ENCODE measurements at regions not wholly inside any gene's neighbourhood (a gene's known extent, or its start where the extent isn't known, plus 50 kb on each side); places are given as distances from the start of the nearest gene placed in this dataset.

- Histone ChIP-seq H3K18ac (ENCODE audit: low read length) (no peak overlapping the region), H3K27me3 (ENCODE audit: insufficient read depth, low read length) (no peaks in the 10 kb centered on the region), H4K91ac (ENCODE audit: low read depth, low read length) (no peak overlapping the region), H4K8ac (ENCODE audit: low read depth, low read length) (no peak overlapping the region), H3K27ac (ENCODE audit: low read depth, low read length) (no peak overlapping the region), H3K4ac (ENCODE audit: low read depth, low read length) (no peak overlapping the region), H3K79me1 (ENCODE audit: low read length) (no peaks in the 10 kb centered on the region), H3K79me2 (ENCODE audit: control insufficient read depth, insufficient read depth, low read length, poor library complexity) (no peaks in the 10 kb centered on the region), H2BK120ac (ENCODE audit: insufficient read depth, low read length, poor library complexity) (no peak overlapping the region), H3K4me2 (ENCODE audit: low read length) (no peak overlapping the region), H2AFZ (ENCODE audit: insufficient read depth, low read length, poor library complexity) (no peak overlapping the region), H2AK5ac (ENCODE audit: low read length) (no peak overlapping the region), H3K9ac (ENCODE audit: low read length) (no peak overlapping the region), H3K4me3 (ENCODE audit: low read depth, low read length) (no peak overlapping the region), H3K36me3 (ENCODE audit: control insufficient read depth in 1 of 2, insufficient read depth in 2 of 2, low read length in 2 of 2) (no peaks in the 10 kb centered on the region), H3K9me3 (ENCODE audit: insufficient read depth, low read depth, low read length) (no peaks in the 10 kb centered on the region), H3K4me1 (ENCODE audit: control insufficient read depth in 1 of 2, insufficient read depth in 2 of 2, low read length in 2 of 2) (peaks cover 4 to 11% of the 10 kb centered on the region in 2 experiments), H2BK5ac (ENCODE audit: low read depth, low read length, poor library complexity) (no peak overlapping the region), H3K14ac (ENCODE audit: low read length) (no peak overlapping the region), H3K23ac (ENCODE audit: low read length) (no peak overlapping the region), H2BK12ac (ENCODE audit: low read length) (no peak overlapping the region), H4K12ac (ENCODE audit: low read depth, low read length) (no peak overlapping the region)
- no peak for DNase-seq
- no CpG with 5 or more reads among the region's 2 CpGs for WGBS (ENCODE audit: extremely low coverage, insufficient coverage, insufficient read length)
Measured at GRCh38 chr9:108275906-108276305, 579.9 kb downstream of the ACTL7B start.

- H3K14ac ChIP-seq (ENCODE audit: low read length), result no peak overlapping the region
- H4K12ac ChIP-seq (ENCODE audit: low read depth, low read length), result no peak overlapping the region
- no peak overlapping the region for H4K8ac ChIP-seq (ENCODE audit: low read depth, low read length)
- no peak overlapping the region for H2BK120ac ChIP-seq (ENCODE audit: insufficient read depth, low read length, poor library complexity)
- no peak overlapping the region for H3K4me3 ChIP-seq (ENCODE audit: low read depth, low read length)
- H2AK5ac ChIP-seq (ENCODE audit: low read length), result no peak overlapping the region
- H3K23ac ChIP-seq (ENCODE audit: low read length), result no peak overlapping the region
- no peaks in the 10 kb centered on the region for H3K79me1 ChIP-seq (ENCODE audit: low read length)
- H3K9ac ChIP-seq (ENCODE audit: low read length), result no peak overlapping the region
- no peak overlapping the region for H2AFZ ChIP-seq (ENCODE audit: insufficient read depth, low read length, poor library complexity)
- no peak overlapping the region for H3K27ac ChIP-seq (ENCODE audit: low read depth, low read length)
- H3K27me3 ChIP-seq (ENCODE audit: insufficient read depth, low read length), result no peaks in the 10 kb centered on the region
- no peak overlapping the region for H3K18ac ChIP-seq (ENCODE audit: low read length)
- no CpG with 5 or more reads among the region's 5 CpGs for WGBS (ENCODE audit: extremely low coverage, insufficient coverage, insufficient read length)
- DNase-seq, result peak in 1 of 2 donors; percentile 68
- no peak overlapping the region for H2BK5ac ChIP-seq (ENCODE audit: low read depth, low read length, poor library complexity)
- no peaks in the 10 kb centered on the region for H3K79me2 ChIP-seq (ENCODE audit: control insufficient read depth, insufficient read depth, low read length, poor library complexity)
- no peaks in the 10 kb centered on the region for H3K9me3 ChIP-seq (ENCODE audit: insufficient read depth, low read depth, low read length)
- no peak overlapping the region for H2BK12ac ChIP-seq (ENCODE audit: low read length)
- no peaks in the 10 kb centered on the region for H3K36me3 ChIP-seq (ENCODE audit: control insufficient read depth in 1 of 2, insufficient read depth in 2 of 2, low read length in 2 of 2)
- H4K91ac ChIP-seq (ENCODE audit: low read depth, low read length), result no peak overlapping the region
- H3K4me1 ChIP-seq (ENCODE audit: control insufficient read depth in 1 of 2, insufficient read depth in 2 of 2, low read length in 2 of 2), result peaks cover 4 to 16% of the 10 kb centered on the region in 2 experiments
- H3K4ac ChIP-seq (ENCODE audit: low read depth, low read length), result no peak overlapping the region
- no peak overlapping the region for H3K4me2 ChIP-seq (ENCODE audit: low read length)
Measured at GRCh38 chr9:108274971-108275370, 580.8 kb downstream of the ACTL7B start.

GRCh38 chr9:108273988-108274387 is 581.8 kb downstream of the ACTL7B start:
- Histone ChIP-seq H3K4me2 (ENCODE audit: low read length) (no peak overlapping the region), H3K4me3 (ENCODE audit: low read depth, low read length) (no peak overlapping the region), H2BK120ac (ENCODE audit: insufficient read depth, low read length, poor library complexity) (no peak overlapping the region), H3K9me3 (ENCODE audit: insufficient read depth, low read depth, low read length) (no peaks in the 10 kb centered on the region), H4K8ac (ENCODE audit: low read depth, low read length) (no peak overlapping the region), H3K23ac (ENCODE audit: low read length) (no peak overlapping the region), H3K79me1 (ENCODE audit: low read length) (no peaks in the 10 kb centered on the region), H3K36me3 (ENCODE audit: control insufficient read depth in 1 of 2, insufficient read depth in 2 of 2, low read length in 2 of 2) (no peaks in the 10 kb centered on the region), H3K4ac (ENCODE audit: low read depth, low read length) (no peak overlapping the region), H4K91ac (ENCODE audit: low read depth, low read length) (no peak overlapping the region), H2AFZ (ENCODE audit: insufficient read depth, low read length, poor library complexity) (no peak overlapping the region), H3K9ac (ENCODE audit: low read length) (no peak overlapping the region), H3K18ac (ENCODE audit: low read length) (no peak overlapping the region), H4K12ac (ENCODE audit: low read depth, low read length) (no peak overlapping the region), H2AK5ac (ENCODE audit: low read length) (no peak overlapping the region), H3K14ac (ENCODE audit: low read length) (no peak overlapping the region), H2BK5ac (ENCODE audit: low read depth, low read length, poor library complexity) (no peak overlapping the region), H2BK12ac (ENCODE audit: low read length) (no peak overlapping the region), H3K27ac (ENCODE audit: low read depth, low read length) (no peak overlapping the region), H3K27me3 (ENCODE audit: insufficient read depth, low read length) (no peaks in the 10 kb centered on the region), H3K4me1 (ENCODE audit: control insufficient read depth in 1 of 2, insufficient read depth in 2 of 2, low read length in 2 of 2) (peaks cover 8 to 21% of the 10 kb centered on the region in 2 experiments), H3K79me2 (ENCODE audit: control insufficient read depth, insufficient read depth, low read length, poor library complexity) (no peaks in the 10 kb centered on the region)
- WGBS (ENCODE audit: extremely low coverage, insufficient coverage, insufficient read length), result no CpG with 5 or more reads among the region's 2 CpGs
- no peak for DNase-seq

DNA sequence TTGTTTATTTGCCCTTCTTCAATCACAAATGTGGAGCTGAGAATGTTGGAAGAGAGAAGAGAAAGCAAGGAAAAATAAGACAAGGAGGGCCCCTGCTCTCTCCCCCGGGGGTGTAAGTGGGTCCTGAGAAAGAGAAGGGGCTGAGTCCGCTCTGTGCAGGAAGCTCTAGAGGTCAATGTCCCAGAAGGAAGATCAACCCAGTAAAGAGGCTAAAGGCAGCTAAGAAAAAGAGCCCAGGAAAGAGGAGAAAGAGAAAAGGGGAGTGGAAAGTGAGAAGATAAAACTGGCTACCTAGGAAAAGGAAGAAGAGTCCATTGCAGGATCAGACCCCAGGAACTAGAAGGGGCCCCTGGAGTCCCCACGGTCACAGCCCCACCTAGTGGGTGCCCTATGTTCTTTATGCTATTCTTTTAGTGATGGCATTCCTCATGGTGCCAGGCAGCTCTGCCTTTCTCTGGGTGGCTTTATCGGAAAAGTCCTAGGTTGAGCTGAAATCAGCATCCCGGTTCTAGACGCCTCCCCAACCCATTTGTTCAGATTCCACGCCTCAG is 583.4 kb downstream of the ACTL7B start:
- no peak overlapping the region for H3K14ac ChIP-seq (ENCODE audit: low read length)
- H3K4me1 ChIP-seq (ENCODE audit: control insufficient read depth in 1 of 2, insufficient read depth in 2 of 2, low read length in 2 of 2), result peaks cover 8 to 21% of the 10 kb centered on the region in 2 experiments
- H3K4ac ChIP-seq (ENCODE audit: low read depth, low read length), result no peak overlapping the region
- WGBS (ENCODE audit: extremely low coverage, insufficient coverage, insufficient read length), result no CpG with 5 or more reads among the region's 7 CpGs
- H3K79me2 ChIP-seq (ENCODE audit: control insufficient read depth, insufficient read depth, low read length, poor library complexity), result no peaks in the 10 kb centered on the region
- H3K23ac ChIP-seq (ENCODE audit: low read length), result no peak overlapping the region
- H3K27ac ChIP-seq (ENCODE audit: low read depth, low read length), result no peak overlapping the region
- H3K4me3 ChIP-seq (ENCODE audit: low read depth, low read length), result no peak overlapping the region
- DNase-seq, result peak in 1 of 2 donors; percentile 37
- H4K12ac ChIP-seq (ENCODE audit: low read depth, low read length), result no peak overlapping the region
- H4K91ac ChIP-seq (ENCODE audit: low read depth, low read length), result no peak overlapping the region
- H2BK12ac ChIP-seq (ENCODE audit: low read length), result no peak overlapping the region
- H4K8ac ChIP-seq (ENCODE audit: low read depth, low read length), result no peak overlapping the region
- H3K4me2 ChIP-seq (ENCODE audit: low read length), result no peak overlapping the region
- H3K9ac ChIP-seq (ENCODE audit: low read length), result no peak overlapping the region
- no peaks in the 10 kb centered on the region for H3K9me3 ChIP-seq (ENCODE audit: insufficient read depth, low read depth, low read length)
- no peaks in the 10 kb centered on the region for H3K27me3 ChIP-seq (ENCODE audit: insufficient read depth, low read length)
- H3K36me3 ChIP-seq (ENCODE audit: control insufficient read depth in 1 of 2, insufficient read depth in 2 of 2, low read length in 2 of 2), result no peaks in the 10 kb centered on the region
- H3K18ac ChIP-seq (ENCODE audit: low read length), result no peak overlapping the region
- H2BK120ac ChIP-seq (ENCODE audit: insufficient read depth, low read length, poor library complexity), result no peak overlapping the region
- no peak overlapping the region for H2BK5ac ChIP-seq (ENCODE audit: low read depth, low read length, poor library complexity)
- H2AK5ac ChIP-seq (ENCODE audit: low read length), result no peak overlapping the region
- H2AFZ ChIP-seq (ENCODE audit: insufficient read depth, low read length, poor library complexity), result no peak overlapping the region
- H3K79me1 ChIP-seq (ENCODE audit: low read length), result no peaks in the 10 kb centered on the region
